IMR-90 (cell line): ENCODE measurements at regions not wholly inside any gene's neighbourhood (a gene's known extent, or its start where the extent isn't known, plus 50 kb on each side); places are given as distances from the start of the nearest gene placed in this dataset.

Source experiments
- ATAC-seq: fragments of 200-7000 bp; cut with Tn5 transposase; 2 replicates; pipeline ENCODE4 v1.9.1; 2020; ENCODE audit warnings: low read depth, mild to moderate bottlenecking, moderate library complexity
- BruUV-seq: library from RNA; stranded (reverse); fragments of 400-500 nt; replicated peaks from 2 replicates; lab custom pipeline; 2021; lab: Mats Ljungman, UMichigan
- CTCF ChIA-PET: fragments of 300-600 bp; formaldehyde crosslinking; extraction: SDS; loops from one replicate; lab custom pipeline; 2021; ENCODE audit warnings: antibody characterized with exemption; lab: Yijun Ruan, JAX
- POLR2A ChIA-PET: fragments of 300-600 bp; sonication (Branson Sonifier 250); formaldehyde crosslinking; loops from one replicate; lab custom pipeline; 2022; ENCODE audit warnings: antibody characterized with exemption; ENCODE audit not compliant: unreplicated experiment; lab: Charles Lee
- DNase-seq: peaks from one replicate; pipeline ENCODE4 v3.0.0; 2013
- H2AFZ ChIP-seq: replicated peaks from 2 replicates; pipeline ENCODE3; 2013; ENCODE audit warnings: low read length, mild to moderate bottlenecking; ENCODE audit not compliant: poor library complexity
- H2AK5ac ChIP-seq: 2 replicates; pipeline ENCODE4 v1.6.1; 2013; ENCODE audit warnings: low read depth, low read length, inconsistent platforms
- H2AK9ac ChIP-seq: replicated peaks from 2 replicates; pipeline ENCODE3; 2013; ENCODE audit warnings: mild to moderate bottlenecking, low read depth, low read length, moderate library complexity; ENCODE audit not compliant: poor library complexity
- H2BK120ac ChIP-seq: 2 replicates; pipeline ENCODE4 v1.6.1; 2013; ENCODE audit warnings: low read depth, low read length, inconsistent platforms
- H2BK15ac ChIP-seq: 3 replicates; pipeline ENCODE4 v1.6.1; 2013; ENCODE audit warnings: low read depth, low read length, inconsistent platforms
- H2BK20ac ChIP-seq: 2 replicates; pipeline ENCODE4 v1.6.1; 2013; ENCODE audit warnings: low read depth, mild to moderate bottlenecking, inconsistent platforms, low read length, moderate library complexity
- H2BK5ac ChIP-seq: 2 replicates; pipeline ENCODE4 v1.6.1; 2013; ENCODE audit warnings: mild to moderate bottlenecking, low read depth, low read length, inconsistent platforms; ENCODE audit not compliant: poor library complexity, severe bottlenecking
- H3K14ac ChIP-seq: replicated peaks from 2 replicates; pipeline ENCODE4 v1.6.1; 2013; ENCODE audit warnings: low read depth, low read length, inconsistent platforms
- H3K18ac ChIP-seq: 2 replicates; pipeline ENCODE4 v1.6.1; 2013; ENCODE audit warnings: low read depth, low read length, control low read depth
- H3K23ac ChIP-seq: 2 replicates; pipeline ENCODE4 v1.6.1; 2013; ENCODE audit warnings: low read depth, low read length, inconsistent platforms
- H3K27ac ChIP-seq: 2 replicates; pipeline ENCODE4 v1.5.1; 2013; ENCODE audit warnings: mild to moderate bottlenecking, control low read depth, low read length; ENCODE audit not compliant: insufficient read depth
- H3K27me3 ChIP-seq: 2 replicates; pipeline ENCODE4 v1.6.1; 2013; ENCODE audit warnings: low read length; ENCODE audit not compliant: control insufficient read depth, insufficient read depth
- H3K36me3 ChIP-seq: 2 replicates; pipeline ENCODE4 v1.6.1; 2013; ENCODE audit warnings: low read length, mixed read lengths; ENCODE audit not compliant: control insufficient read depth, insufficient read depth
- H3K4ac ChIP-seq: 2 replicates; pipeline ENCODE4 v1.6.1; 2013; ENCODE audit warnings: low read depth, low read length, inconsistent platforms
- H3K4me1 ChIP-seq: 2 replicates; pipeline ENCODE4 v1.6.1; 2013; ENCODE audit warnings: low read length, mixed read lengths; ENCODE audit not compliant: control insufficient read depth, insufficient read depth
- H3K4me2 ChIP-seq: 2 replicates; pipeline ENCODE4 v1.6.1; 2013; ENCODE audit warnings: low read depth, mild to moderate bottlenecking, control low read depth, low read length, moderate library complexity
- H3K4me3 ChIP-seq: 2 replicates; pipeline ENCODE4 v1.5.1; 2013; ENCODE audit warnings: low read depth, mild to moderate bottlenecking, control low read depth, low read length, moderate library complexity; ENCODE audit not compliant: insufficient read depth
- H3K56ac ChIP-seq: 2 replicates; pipeline ENCODE4 v1.6.1; 2013; ENCODE audit warnings: low read length, inconsistent platforms; ENCODE audit not compliant: insufficient read depth; ENCODE audit errors: extremely low read depth
- H3K79me1 ChIP-seq, 2 experiments: 2 replicates each; pipeline ENCODE4 v1.6.1; 2013; ENCODE audit warnings: low read length in 2 of 2, inconsistent platforms in 1 of 2, low read depth in 1 of 2
- H3K9ac ChIP-seq: 2 replicates; pipeline ENCODE4 v1.6.1; 2013; ENCODE audit warnings: low read depth, low read length, control low read depth
- H3K9me1 ChIP-seq: 2 replicates; pipeline ENCODE4 v1.6.1; 2013; ENCODE audit warnings: low read length, inconsistent platforms; ENCODE audit not compliant: insufficient read depth
- H3K9me3 ChIP-seq: 2 replicates; pipeline ENCODE4 v1.6.1; 2013; ENCODE audit warnings: low read length; ENCODE audit not compliant: control insufficient read depth, insufficient read depth
- H4K20me1 ChIP-seq: 2 replicates; pipeline ENCODE4 v1.6.1; 2013; ENCODE audit warnings: low read length, inconsistent platforms; ENCODE audit not compliant: insufficient read depth
- H4K5ac ChIP-seq: 2 replicates; pipeline ENCODE4 v1.6.1; 2013; ENCODE audit warnings: mild to moderate bottlenecking, low read depth, low read length, control low read depth
- H4K8ac ChIP-seq, 2 experiments: 2 replicates each; pipeline ENCODE4 v1.6.1; 2013; ENCODE audit warnings: low read depth in 2 of 2, low read length in 2 of 2, control low read depth in 1 of 2, inconsistent platforms in 1 of 2
- H4K91ac ChIP-seq: 2 replicates; pipeline ENCODE4 v1.6.1; 2013; ENCODE audit warnings: low read depth, low read length, inconsistent platforms; ENCODE audit not compliant: insufficient read depth
- BHLHE40 ChIP-seq: fragments of 150-350 bp; IDR thresholded peaks from 2 replicates; pipeline ENCODE4 v1.6.1; 2016; ENCODE audit warnings: mild to moderate bottlenecking, low read depth, low read length
- CEBPB ChIP-seq: IDR thresholded peaks from 2 replicates; pipeline ENCODE4 v1.6.1; 2012; ENCODE audit warnings: low read depth, low read length, improper control_type of control experiment
- ELK1 ChIP-seq: fragments of 150-350 bp; IDR thresholded peaks from 2 replicates; pipeline ENCODE4 v1.6.1; 2016; ENCODE audit warnings: low read depth, mild to moderate bottlenecking, low read length, moderate library complexity, borderline replicate concordance
- MAZ ChIP-seq: IDR thresholded peaks from 2 replicates; pipeline ENCODE4 v1.6.1; 2012; ENCODE audit warnings: low read depth, mild to moderate bottlenecking, low read length, improper control_type of control experiment, moderate library complexity, borderline replicate concordance
- POLR2A ChIP-seq: IDR thresholded peaks from 2 replicates; pipeline ENCODE4 v1.6.1; 2012; ENCODE audit warnings: mild to moderate bottlenecking, low read depth, low read length
- RAD21 ChIP-seq: IDR thresholded peaks from 2 replicates; pipeline ENCODE4 v1.6.1; 2012; ENCODE audit warnings: low read length, improper control_type of control experiment
- RCOR1 ChIP-seq: IDR thresholded peaks from 2 replicates; pipeline ENCODE4 v1.6.1; 2012; ENCODE audit warnings: mild to moderate bottlenecking, low read length, improper control_type of control experiment; ENCODE audit not compliant: insufficient replicate concordance
- WGBS, 2 experiments: methylation state at CpG; one replicate each; pipeline versions ENCODE4 v1.1.5 to v1.1.7; 2013; ENCODE audit warnings: missing lambda C conversion rate in 2 of 2; ENCODE audit not compliant: insufficient read length in 1 of 2; ENCODE audit errors: extremely low coverage in 2 of 2; 5-methylcytosine and 5-hydroxymethylcytosine counted together
- dilution Hi-C: fragments of 300-500 bp; cut with HindIII; formaldehyde crosslinking; loops from one replicate; pipeline ENCODE4 v1.14.3; 2018; ENCODE audit warnings: low sequenced_read_pairs; ENCODE audit not compliant: unreplicated experiment
- in situ Hi-C: fragments of 300-500 bp; cut with MboI; formaldehyde crosslinking; loops from 3 replicates; pipeline ENCODE4 v1.14.3; 2019; ENCODE audit warnings: low sequenced_read_pairs, inconsistent platforms, mixed read lengths
- intact Hi-C: fragments of 100-400 bp; cut with micrococcal nuclease; formaldehyde crosslinking; loops from 2 replicates; pipeline ENCODE4 v1.10.0; 2022
- TF ChIP-seq, protein P1 (sequence below): fragments of 150-350 bp; IDR thresholded peaks from 2 replicates; pipeline ENCODE4 v1.6.1; 2017; ENCODE audit warnings: mild to moderate bottlenecking, antibody characterized with exemption, low read length, low read depth

GRCh38 chr1:87785386-87785785, 456.7 kb downstream of the LMO4 start:
- Histone ChIP-seq H3K27me3 (no peaks in the 10 kb centered on the region), H4K91ac (no peak overlapping the region), H3K36me3 (no peaks in the 10 kb centered on the region), H2BK20ac (no peak overlapping the region), H3K56ac (no peak overlapping the region), H3K14ac (no peak overlapping the region), H3K4ac (no peak overlapping the region), H3K4me3 (no peak overlapping the region), H2BK15ac (no peak overlapping the region), H3K18ac (no peak overlapping the region), H4K20me1 (no peaks in the 10 kb centered on the region), H3K23ac (no peak overlapping the region), H4K5ac (no peak overlapping the region), H2AFZ (no peak overlapping the region), H2BK120ac (no peak overlapping the region), H2BK5ac (no peak overlapping the region), H3K4me1 (no peaks in the 10 kb centered on the region), H3K4me2 (no peak overlapping the region), H3K9me3 (no peaks in the 10 kb centered on the region), H3K79me1 (no peaks in the 10 kb centered on the region), H3K9ac (no peak overlapping the region), H3K27ac (no peak overlapping the region), H3K9me1 (no peaks in the 10 kb centered on the region), H4K8ac (no peak overlapping the region), H2AK9ac (no peak overlapping the region), H2AK5ac (no peak overlapping the region)
- CTCF ChIA-PET = no interaction called here
- POLR2A ChIA-PET = interaction anchor here (0.6 kb wide), 1 partner anchor 48 kb away, joined by 3 read pairs; no protein-coding TSS in a partner anchor
- BruUV-seq = no TSS peak
- WGBS, 2 experiments = 100% methylated on average over 1 of the region's 1 CpG; no CpG with 5 or more reads in 1 of the 2 experiments
- intact Hi-C loops (no loop called here), dilution Hi-C loops (no loop called here), in situ Hi-C loops (no loop called here)
- DNase-seq = no peak
- TF ChIP-seq CEBPB = no peak
- no peak for TF ChIP-seq BHLHE40
- no peak for TF ChIP-seq RAD21
- TF ChIP-seq MAZ = no peak
- TF ChIP-seq RCOR1 = no peak
- TF ChIP-seq, protein P1, sequence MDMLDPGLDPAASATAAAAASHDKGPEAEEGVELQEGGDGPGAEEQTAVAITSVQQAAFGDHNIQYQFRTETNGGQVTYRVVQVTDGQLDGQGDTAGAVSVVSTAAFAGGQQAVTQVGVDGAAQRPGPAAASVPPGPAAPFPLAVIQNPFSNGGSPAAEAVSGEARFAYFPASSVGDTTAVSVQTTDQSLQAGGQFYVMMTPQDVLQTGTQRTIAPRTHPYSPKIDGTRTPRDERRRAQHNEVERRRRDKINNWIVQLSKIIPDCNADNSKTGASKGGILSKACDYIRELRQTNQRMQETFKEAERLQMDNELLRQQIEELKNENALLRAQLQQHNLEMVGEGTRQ = no peak
- no peak for TF ChIP-seq ELK1
- no peak for TF ChIP-seq POLR2A
- ATAC-seq = no peak
